GM18508 (cell line): ENCODE measurements at regions not wholly inside any gene's neighbourhood (a gene's known extent, or its start where the extent isn't known, plus 50 kb on each side); places are given as distances from the start of the nearest gene placed in this dataset.
"Not testable (repeated sequence)": the region's sequence is repeated elsewhere in the genome, so short reads cannot be mapped to it uniquely, and the experiment has no call there.

ENCODE experiments used
- ATAC-seq: cut with Tn5 transposase; IDR thresholded peaks from one replicate; pipeline ENCODE4 v1.9.1; 2021; ENCODE audit warnings: moderate number of reproducible peaks; ENCODE audit not compliant: insufficient read depth, unreplicated experiment

DNA sequence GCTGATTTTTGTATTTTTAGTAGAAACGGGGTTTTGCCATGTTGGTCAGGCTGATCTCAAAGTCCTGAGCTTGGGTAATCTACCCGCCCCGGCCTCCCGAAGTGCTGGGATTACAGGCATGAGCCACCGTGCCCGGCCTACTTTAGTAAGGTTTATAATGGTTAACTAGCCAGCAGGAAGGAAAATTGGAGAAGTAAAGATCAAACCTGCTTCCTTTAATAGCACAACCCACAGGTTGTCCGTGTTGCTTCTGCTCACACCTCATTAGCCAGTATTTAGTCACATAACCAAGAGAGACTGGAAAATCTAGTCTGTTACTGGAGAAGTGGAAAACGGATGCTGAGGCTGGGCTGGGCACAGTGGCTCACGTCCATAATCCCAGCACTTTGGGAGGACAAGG lies 51.9 kb upstream of the TBL1XR1 start:
- no peak for ATAC-seq

DNA sequence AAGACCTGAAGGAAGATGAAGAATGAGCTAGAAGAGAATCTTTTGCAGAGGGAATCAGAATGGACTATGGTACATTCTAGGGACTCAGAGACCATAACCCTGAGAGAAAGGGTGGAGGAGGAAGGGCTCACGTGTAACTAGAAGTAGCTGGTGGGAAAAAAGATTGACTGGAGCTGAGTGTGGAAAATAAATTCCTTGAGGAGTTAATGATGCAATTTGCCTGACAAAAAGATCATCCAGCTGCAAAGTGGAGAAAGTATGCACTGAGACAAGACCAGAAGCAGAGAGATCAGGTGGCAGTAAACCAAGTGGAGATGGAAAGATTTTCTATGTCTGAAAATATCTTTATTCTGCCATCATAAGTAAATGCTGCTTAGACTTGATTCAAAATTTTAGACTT lies 52.9 kb upstream of the TBL1XR1 start:
- no peak for ATAC-seq

DNA sequence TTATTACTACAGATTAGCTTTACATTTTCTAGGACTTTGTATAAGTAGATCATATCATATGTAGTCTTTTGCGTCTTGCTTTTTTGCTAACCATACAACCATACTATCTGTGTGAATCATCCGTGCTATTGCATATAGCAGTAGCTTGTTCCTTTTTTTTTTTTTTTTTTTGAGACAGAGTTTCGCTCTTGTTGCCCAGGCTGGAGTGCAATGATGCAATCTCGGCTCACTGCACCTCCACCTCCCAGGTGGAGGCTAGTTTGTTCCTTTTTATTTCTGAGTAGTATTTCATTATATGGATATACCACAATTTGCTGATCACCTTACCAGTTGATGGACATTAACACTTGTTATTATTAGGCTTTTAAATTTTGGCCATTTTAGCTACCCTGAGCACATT lies 54.5 kb upstream of the TBL1XR1 start:
- ATAC-seq, result no peak

DNA sequence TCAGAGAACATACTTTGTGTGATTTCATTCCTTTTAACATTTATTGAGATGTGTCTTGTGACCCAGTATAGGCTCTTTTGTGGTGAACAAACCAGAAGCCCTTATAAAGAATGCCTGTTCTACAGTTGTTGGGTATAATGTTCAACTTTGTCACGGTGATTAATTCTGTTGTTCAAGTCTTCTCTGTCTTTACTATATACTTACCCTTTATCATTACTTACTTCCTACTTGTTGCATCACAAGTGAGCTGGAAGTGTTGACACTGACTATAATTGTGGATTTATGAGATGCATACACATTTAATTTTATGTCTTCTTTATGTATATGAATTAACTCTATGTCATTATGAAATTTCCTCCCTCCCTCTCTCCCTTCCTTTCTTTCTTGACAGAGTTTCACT lies 59.7 kb upstream of the TBL1XR1 start:
- ATAC-seq, result no peak

DNA sequence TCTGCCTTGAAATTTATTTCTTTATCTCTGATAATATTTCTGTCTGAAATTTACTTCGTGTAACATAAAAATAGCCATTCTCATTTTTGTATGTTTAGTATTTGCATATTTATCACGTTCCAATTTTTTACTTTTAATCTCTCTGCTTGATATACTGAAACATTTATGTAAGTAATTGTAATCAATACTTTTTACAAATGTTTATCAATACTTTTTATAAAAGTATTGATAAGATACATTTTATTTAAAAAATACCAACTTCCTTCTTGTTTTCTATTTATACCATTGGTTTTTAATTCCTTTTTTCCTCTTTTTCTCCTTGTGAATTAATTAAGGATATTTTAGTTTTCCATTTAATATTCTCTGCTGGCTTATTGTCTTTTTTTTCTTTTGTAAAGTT lies 60.3 kb upstream of the TBL1XR1 start:
- ATAC-seq, result no peak

DNA sequence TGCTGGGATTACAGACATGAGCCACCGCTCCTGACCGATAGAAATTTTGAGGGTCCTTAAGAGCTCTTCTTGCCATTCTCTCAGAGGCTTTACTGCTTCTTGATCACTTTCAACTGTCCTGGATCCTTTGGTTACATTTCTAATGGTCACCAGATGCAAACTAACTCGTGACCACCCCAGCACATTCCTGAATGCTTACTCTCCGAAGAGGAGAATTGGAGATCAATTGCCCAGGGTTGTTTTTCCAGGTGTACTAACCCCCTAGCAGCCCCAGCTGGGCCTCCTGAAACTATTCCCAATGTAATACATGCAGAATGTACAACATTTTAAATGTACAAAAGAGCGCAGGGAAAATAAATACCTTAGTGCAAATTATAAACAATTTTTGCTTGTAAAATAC lies 65.1 kb upstream of the TBL1XR1 start:
- no peak for ATAC-seq

DNA sequence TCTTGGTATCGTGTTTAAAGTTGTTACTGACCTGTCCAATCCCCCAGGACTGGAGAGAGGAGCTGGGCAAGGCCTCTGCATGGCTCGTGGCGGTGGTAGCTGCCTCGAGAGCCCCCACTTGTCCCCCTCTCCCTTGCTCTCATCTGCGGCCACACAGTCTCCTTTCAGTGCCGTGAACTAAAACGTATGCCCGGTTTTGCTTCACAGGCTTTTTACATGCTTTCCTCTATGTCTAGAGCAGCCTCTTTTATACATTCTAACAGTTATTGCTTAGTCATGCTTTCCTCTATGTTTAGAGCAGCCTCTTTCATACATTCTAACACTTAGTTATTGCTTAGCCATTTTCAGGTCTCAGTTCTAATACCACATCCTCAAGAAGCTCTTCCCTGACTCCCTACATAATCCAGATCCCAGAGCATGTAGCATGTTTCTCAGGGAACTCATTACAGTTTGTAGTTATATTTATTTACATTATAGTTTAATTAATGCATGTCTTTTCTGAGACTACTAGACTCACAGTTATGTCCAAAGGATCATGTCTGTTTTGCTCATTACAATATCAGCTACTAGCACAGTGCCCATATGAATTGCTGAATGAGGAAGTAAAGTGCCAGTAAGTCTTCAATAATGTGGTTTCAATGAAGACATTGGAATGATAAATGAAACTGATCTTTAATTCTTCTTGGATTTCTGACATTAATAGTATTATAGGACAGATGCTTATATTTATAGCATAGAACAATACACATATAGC lies 66.5 kb upstream of the TBL1XR1 start:
- peak; percentile 57 for ATAC-seq

DNA sequence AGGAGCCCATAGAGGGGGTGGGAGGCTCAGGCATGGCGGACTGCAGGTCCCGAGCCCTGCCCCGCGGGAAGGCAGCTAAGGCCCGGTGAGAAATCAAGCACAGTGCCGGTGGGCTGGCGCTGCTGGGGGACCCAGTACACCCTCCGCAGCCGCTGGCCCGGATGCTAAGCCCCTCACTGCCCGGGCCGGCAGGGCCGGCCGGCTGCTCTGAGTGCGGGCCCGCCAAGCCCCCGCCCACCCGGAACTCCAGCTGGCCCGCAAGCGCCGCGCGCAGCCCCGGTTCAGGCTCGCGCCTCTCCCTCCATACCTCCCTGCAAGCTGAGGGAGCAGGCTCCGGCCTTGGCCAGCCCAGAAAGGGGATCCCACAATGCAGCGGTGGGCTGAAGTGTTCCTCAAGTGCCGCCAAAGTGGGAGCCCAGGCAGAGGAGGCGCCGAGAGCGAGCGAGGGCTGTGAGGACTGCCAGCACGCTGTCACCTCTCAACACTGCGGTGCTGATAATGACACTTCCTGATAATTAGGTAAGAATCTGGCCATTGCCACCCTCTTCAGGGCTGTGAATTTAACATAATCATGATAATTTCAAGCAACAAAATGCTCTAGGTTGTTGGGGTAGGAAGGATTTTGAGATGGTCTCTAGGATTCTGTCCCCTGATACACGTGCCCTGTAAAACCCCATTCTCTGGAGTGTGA lies 74.7 kb upstream of the TBL1XR1 start:
- ATAC-seq, result not testable (repeated sequence)

DNA sequence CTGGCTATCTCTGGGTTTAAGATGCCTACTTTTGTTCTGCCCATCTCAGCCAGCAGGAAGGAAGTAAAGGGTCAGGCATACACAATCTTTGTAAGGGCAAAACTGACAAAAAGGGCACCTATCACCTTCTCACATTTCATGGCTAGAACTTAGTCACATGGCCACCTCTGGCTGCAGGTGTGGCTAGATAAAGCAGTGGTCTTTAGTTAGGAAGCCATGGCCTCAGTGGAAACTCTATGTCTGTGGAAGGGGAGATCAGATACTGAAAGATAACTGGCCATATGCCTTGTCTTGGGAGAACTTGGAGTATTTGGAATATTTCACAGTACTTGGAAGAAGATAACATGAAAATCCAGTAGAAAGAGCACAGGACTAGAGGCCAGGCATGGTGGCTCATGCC lies 80.7 kb upstream of the TBL1XR1 start:
- no peak for ATAC-seq

DNA sequence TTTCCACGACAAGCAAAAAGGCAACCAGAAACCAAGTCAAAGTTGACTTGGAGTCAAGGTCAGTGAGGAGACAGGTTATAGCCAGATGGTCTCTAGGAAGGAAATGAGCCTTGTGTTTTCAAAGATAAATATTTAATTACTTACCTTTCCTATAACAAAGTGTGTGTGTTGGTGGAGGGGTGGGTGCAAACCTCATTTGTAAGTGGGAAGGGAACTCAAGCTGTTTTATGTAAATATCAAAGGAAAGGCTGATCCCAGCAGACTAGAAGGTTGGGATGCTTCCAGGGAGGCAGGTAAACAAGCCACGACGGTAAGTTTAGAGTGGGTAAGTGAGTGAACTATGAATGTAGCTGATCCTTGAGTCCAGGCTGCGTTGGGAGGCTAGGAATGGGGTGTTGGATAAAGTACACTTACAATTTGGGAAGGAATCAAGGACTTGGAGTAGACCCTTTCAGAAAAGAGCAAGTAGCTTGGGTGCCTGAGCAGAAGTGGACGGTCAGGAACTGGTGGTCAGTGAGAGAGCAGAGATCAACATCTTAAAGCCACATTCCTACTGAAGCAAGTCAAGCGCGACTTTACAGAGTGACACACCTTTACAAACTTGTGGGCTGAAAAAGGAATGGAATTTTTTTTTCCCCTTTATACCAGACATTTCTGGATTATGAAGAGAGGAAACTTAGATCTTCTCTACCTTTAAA lies 82.0 kb upstream of the TBL1XR1 start:
- no peak for ATAC-seq

DNA sequence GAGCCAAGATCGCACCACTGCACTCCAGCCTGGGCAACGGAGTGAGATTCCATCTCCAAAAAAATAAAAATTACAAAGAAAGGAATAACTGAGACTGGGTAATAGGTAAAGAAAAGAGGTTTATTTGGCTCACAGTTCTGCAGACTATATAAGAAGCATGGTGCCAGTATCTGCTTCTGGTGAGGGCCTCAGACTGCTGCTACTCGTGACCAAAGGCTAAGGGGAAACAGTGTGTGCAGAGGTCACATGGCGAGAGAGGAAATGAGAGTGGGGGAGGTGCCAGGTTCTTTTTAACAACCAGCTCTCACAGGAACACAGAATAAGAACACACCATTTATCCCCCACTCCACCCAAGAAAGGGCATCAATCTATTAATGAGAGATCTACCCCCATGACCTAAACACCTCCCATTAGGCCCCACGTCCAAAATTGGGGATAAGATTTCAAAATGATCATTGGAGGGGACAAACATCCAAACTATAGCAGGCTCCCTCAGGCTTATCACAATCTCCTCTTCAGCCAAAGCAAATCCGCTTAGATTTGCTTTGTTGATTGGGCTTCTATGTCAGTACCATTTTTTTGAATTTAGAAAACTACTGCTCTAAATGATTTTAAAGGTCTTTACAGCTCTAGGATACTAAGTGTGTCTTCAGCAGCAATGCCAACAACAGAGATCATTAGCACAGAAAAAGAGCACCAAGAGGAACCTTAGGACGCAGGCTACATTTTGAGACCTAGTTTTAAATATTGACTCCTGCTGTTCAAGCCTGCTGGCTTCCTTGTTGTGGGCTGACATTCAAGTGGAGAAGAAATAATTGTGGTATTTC lies 84.2 kb upstream of the TBL1XR1 start:
- no peak for ATAC-seq

DNA sequence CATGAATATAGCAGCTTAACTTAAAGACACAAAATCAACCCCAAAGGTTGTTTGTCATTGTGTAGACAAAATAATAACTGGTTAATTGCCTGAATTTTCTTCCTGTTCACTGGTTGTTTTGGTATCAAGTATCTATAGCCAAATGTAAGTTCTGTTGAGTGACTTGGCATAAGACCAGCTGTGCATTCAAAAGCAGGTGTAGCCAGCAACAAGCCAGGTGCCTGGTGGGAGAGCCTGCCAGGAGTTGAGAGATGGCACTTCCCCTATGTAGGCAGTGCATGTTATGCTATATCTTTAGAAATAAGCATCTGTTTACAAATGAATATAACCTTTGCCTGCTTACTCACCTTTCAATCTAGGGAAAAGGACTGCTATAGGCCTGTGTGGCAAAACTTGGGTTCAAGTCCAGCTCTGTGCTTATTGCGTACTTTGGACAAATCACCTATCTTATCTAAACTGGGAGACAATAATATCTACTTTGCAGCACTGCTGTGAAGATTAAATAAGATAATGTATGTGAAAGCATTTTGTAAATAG lies 84.9 kb upstream of the TBL1XR1 start:
- no peak for ATAC-seq

DNA sequence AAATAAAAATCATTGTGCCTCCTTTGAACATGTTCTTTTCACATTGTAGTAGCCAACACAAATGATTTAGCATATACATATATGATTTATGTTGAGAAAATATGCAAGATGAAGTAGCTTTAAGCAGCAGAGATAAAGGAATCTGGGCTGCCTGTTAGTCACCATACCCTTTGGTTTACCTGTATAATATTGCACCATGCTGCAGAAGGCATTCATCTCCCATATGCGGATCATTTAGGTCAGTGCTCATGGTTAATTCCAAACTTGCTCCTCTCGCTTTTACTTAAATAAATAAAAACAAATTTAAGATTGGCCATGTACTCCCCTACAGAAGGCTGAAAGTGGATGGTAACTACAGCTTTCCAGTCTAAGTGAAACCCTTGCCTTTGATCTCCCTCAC lies 86.7 kb upstream of the TBL1XR1 start:
- no peak for ATAC-seq

DNA sequence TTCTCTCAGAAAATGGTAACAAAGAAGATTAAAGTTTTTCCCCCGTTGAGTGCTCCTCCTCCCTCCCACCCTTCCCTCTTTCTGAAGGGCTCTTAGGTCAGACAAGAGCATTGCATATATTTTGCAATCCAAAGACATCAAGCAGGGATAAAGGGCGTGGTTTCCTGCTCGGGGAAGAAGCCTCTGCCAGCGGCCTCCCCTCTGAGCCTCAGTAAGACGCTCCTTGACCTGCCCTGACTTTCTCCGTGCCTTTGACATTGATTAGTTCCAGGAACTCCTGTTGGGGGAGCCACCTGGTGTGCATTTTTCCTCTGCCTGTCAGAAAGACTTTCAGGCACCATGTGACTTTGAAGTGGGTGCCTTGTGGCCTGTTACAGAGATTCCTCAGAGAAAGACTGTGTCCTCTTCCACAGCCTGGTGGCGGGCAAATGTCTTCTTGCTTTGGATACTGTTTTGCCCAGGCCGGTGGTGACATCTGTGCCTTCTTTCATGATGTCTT lies 87.2 kb upstream of the TBL1XR1 start:
- ATAC-seq, result no peak

DNA sequence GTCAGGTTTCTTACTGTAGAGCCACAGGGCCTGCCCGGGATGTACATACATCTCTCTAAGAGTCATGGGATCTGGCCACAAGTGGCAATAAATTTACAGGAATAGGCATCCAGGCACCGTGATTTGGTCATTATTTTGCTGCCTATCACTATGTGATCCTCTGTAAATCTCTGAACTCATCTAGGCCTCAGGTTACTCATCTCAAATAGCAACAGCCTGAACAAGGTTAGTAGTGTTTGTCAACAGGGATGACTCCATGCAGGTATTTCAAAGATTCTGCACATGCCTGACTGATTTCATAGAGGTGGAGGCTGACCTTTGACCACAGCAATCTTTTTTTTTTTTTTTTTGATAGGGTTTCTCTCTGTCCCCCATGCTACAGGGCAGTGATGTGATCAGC lies 88.8 kb upstream of the TBL1XR1 start:
- no peak for ATAC-seq

DNA sequence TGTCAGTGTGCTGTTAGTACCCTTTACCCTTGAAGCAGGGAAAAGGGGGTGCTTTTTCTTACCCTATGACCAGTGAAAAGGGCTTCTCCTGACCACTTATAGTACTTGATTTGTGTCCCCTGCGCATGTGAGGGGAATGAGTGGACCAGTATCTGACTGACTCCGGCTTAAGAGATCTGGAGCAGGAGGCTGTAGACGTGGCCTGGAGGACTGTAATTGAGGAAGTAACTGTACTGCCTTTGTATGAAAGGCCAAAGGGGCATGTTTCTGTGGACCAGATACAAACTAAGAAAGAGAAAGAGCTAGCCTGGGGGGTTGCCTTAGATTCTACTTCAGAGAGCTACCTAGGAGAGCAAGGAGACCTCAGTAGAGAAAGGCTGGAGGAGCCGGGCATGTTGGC lies 89.9 kb upstream of the TBL1XR1 start:
- no peak for ATAC-seq

DNA sequence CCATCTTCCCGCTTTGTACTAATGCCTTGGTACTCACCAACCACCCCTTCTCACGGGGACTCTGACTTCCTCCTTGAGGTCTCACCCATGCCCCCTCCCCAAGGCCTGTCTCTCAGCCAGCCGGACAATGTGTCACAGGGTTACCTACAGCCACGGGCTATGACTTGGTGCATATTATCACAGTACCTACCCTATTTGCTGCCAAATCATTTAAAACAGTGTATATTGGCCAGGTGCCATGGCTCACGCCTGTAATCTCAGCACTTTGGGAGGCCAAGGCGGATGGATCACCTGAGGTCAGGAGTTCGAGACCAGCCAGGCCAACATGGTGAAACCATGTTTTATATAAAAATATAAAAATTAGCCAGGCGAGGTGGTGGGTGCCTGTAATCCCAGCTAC lies 93.4 kb upstream of the TBL1XR1 start:
- no peak for ATAC-seq

DNA sequence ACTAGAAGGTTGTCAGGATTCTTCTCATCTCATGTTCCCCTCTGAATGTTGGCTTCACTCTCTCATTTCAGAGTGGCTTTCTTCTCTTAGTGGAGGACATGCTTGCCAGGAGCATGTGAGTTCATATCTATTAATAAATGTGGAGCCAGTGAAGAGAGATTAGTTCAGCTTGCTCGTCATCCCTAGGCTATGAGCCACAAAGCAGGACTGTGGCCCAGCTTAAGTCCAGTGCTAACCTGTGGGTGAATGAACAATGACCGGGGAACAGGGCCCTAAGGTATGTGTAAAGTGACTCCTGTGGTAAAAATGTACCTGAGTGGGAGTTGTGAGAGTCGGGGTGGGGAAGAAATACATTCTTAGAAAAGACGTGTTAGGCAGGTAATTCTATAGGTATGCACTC lies 96.9 kb upstream of the TBL1XR1 start:
- no peak for ATAC-seq

DNA sequence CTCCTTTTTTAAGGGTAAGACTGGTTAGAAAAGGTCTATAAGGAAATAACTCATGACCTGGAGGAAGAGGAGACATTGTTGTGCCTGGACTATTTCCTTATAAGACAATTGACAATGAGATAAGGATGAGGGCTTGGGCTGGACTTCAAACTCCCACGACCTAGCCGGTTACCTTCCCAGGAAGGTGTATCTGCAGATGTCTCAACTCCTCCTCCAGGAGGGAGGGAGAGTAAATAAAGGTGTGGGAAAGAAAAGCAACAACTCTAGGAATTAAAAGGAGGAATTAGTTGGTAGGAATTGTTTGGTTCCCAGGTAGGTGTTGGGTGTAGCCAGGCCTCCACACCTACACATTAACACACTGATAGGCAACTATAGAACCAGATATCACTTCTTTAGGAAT lies 97.8 kb upstream of the TBL1XR1 start:
- ATAC-seq, result no peak

DNA sequence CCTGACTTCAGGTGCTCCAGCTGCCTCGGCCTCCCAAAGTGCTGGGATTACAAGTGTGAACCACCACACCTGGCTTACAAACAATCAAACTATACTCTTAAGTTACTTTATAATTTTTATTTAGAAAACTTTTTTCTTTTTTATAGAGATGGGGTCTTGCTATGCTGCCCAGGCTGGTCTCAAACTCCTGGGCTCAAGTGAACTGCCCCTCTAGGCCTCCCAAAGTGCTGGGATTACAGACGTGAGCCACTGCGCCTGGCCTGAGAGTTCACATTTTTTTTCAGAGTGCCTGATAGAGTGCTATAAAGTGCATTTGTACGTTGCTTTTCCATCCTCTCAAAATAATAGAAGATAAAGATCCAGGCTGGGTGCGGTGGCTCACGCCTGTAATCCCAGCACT lies 102.0 kb upstream of the TBL1XR1 start:
- no peak for ATAC-seq
